DND-41 (cell line): ENCODE measurements at regions not wholly inside any gene's neighbourhood (a gene's known extent, or its start where the extent isn't known, plus 50 kb on each side); places are given as distances from the start of the nearest gene placed in this dataset.
"Not testable (repeated sequence)": the region's sequence is repeated elsewhere in the genome, so short reads cannot be mapped to it uniquely, and the experiment has no call there.

Source experiments
- ATAC-seq: fragments of 200-7000 bp; cut with Tn5 transposase; 3 replicates; pipeline ENCODE4 v1.9.1; 2021; ENCODE audit warnings: low read depth; ENCODE audit not compliant: insufficient read depth
- DNase-seq: peaks from one replicate; pipeline ENCODE4 v3.0.0-alpha.2; 2020
- H2AFZ ChIP-seq: 2 replicates; pipeline ENCODE4 v1.6.0; 2012; ENCODE audit warnings: low read depth, low read length
- H3K27ac ChIP-seq: 2 replicates; pipeline ENCODE4 v1.5.1; 2012; ENCODE audit warnings: low read length, inconsistent platforms
- H3K27me3 ChIP-seq: fragments of 200-600 bp; sonication (generic); 2 replicates; pipeline ENCODE4 v1.6.0; 2012; ENCODE audit warnings: low read length, mild to moderate bottlenecking, inconsistent platforms; ENCODE audit not compliant: insufficient read depth, poor library complexity
- H3K36me3 ChIP-seq: 2 replicates; pipeline ENCODE4 v1.5.1; 2012; ENCODE audit warnings: low read length, inconsistent platforms; ENCODE audit not compliant: insufficient read depth
- H3K4me1 ChIP-seq: 2 replicates; pipeline ENCODE4 v1.5.1; 2012; ENCODE audit warnings: mild to moderate bottlenecking, low read length; ENCODE audit not compliant: insufficient read depth
- H3K4me2 ChIP-seq: 2 replicates; pipeline ENCODE4 v1.6.0; 2012; ENCODE audit warnings: mild to moderate bottlenecking, moderate library complexity, low read length, inconsistent platforms; ENCODE audit not compliant: insufficient read depth
- H3K4me3 ChIP-seq, 2 experiments: fragments of 200-600 bp in 1 of 2; shearing (Covaris generic) in 1 of 2; 2 replicates each; pipeline ENCODE4 v1.5.1; 2012 to 2016; ENCODE audit warnings: inconsistent platforms in 2 of 2, low read length in 2 of 2, mild to moderate bottlenecking in 2 of 2, low read depth in 1 of 2, moderate library complexity in 1 of 2
- H3K79me2 ChIP-seq: 2 replicates; pipeline ENCODE4 v1.6.0; 2012; ENCODE audit warnings: low read length, inconsistent platforms; ENCODE audit not compliant: insufficient read depth
- H3K9ac ChIP-seq: 2 replicates; pipeline ENCODE4 v1.6.0; 2012; ENCODE audit warnings: low read depth, mild to moderate bottlenecking, inconsistent platforms, low read length, moderate library complexity
- H3K9me3 ChIP-seq: 2 replicates; pipeline ENCODE4 v1.5.1; 2012; ENCODE audit warnings: low read length, moderate library complexity, mild to moderate bottlenecking, inconsistent platforms; ENCODE audit not compliant: insufficient read depth, severe bottlenecking
- H4K20me1 ChIP-seq: 2 replicates; pipeline ENCODE4 v1.6.0; 2012; ENCODE audit warnings: low read length; ENCODE audit not compliant: insufficient read depth

DNA sequence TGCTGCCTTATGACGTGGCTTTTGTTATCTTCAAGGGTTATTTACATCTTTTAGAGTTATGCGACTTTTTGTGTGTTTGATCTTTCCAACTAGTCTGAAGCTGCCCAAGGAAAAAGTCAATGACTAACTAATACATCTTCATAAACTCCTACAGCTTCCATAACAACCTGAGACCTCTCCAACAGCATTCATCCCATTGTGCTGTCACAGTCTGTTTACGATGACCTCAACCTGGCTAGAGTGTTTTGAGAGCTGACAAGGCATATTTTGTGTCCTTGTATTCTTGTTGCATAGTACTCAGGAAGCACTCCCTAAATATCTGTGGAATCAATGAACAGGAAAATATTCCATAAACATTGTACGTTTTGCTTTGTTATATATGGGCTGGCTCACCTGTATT is 100.2 kb upstream of the NBPF26 start:
- H3K79me2 ChIP-seq, DNase-seq, ATAC-seq, H3K27ac ChIP-seq, H3K4me3 ChIP-seq, H3K36me3 ChIP-seq, H3K9ac ChIP-seq, H3K4me2 ChIP-seq, H4K20me1 ChIP-seq, H2AFZ ChIP-seq, H3K27me3 ChIP-seq, H3K4me1 ChIP-seq, H3K9me3 ChIP-seq: not testable (repeated sequence)

DNA sequence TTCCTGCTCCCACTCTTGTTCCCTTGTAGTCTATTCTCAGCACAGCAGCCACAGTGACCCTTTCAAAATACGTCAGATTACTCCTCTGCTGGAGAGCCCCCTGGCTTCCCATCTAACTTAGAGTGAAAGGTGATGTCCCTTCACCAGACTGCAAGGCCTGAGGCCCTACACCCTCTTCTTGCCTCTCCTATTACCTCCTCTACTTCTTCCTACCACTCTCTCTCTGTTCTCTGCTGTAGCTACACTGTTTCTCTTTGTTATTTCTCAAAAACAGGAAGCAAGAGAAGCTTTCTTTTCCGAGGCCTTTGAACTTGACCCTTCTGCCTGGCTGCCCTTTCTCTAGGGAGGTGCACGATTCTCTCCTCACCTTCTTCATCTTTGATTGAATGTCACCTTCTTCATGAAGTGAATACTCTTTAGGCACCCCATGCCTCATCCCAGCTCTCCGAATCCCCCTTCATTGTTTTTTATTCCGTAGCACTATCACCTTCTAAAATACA is 99.1 kb upstream of the NBPF26 start:
- not testable (repeated sequence) for H3K4me2 ChIP-seq, H3K27ac ChIP-seq, H3K9me3 ChIP-seq, DNase-seq, H4K20me1 ChIP-seq, H3K79me2 ChIP-seq, H3K27me3 ChIP-seq, H3K9ac ChIP-seq, H3K4me3 ChIP-seq, H3K4me1 ChIP-seq, ATAC-seq, H3K36me3 ChIP-seq, H2AFZ ChIP-seq

DNA sequence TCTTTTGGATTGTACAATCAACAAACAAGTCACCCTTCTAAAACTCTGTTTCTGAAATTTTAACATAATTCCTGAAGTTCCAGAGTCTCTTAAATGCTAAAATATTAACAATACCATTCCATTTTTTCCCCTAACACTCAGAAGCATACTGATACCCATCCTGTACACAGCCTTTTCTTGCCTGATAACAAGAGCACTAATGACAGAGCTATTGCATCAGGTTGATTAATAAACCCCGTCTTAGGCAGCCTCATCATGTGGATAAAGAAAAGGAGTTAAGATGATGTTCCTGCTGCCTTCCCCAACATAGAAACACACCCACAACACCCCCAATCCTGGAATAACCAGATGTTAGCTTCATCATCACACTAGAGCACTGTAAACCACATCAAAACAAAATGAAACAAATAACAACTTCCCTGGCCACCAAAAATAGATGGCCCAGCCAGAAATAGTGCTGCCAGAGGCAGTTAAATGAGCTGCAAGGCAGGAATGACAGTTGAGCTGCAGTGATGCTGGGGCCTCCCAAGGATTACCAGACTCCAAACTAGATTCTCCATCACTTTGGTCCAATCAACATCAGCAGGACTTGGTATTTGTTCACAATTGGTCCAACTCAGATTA is 93.8 kb upstream of the NBPF26 start:
- ATAC-seq, result peak; percentile 64
- not testable (repeated sequence) for H4K20me1 ChIP-seq, H3K4me2 ChIP-seq

DNA sequence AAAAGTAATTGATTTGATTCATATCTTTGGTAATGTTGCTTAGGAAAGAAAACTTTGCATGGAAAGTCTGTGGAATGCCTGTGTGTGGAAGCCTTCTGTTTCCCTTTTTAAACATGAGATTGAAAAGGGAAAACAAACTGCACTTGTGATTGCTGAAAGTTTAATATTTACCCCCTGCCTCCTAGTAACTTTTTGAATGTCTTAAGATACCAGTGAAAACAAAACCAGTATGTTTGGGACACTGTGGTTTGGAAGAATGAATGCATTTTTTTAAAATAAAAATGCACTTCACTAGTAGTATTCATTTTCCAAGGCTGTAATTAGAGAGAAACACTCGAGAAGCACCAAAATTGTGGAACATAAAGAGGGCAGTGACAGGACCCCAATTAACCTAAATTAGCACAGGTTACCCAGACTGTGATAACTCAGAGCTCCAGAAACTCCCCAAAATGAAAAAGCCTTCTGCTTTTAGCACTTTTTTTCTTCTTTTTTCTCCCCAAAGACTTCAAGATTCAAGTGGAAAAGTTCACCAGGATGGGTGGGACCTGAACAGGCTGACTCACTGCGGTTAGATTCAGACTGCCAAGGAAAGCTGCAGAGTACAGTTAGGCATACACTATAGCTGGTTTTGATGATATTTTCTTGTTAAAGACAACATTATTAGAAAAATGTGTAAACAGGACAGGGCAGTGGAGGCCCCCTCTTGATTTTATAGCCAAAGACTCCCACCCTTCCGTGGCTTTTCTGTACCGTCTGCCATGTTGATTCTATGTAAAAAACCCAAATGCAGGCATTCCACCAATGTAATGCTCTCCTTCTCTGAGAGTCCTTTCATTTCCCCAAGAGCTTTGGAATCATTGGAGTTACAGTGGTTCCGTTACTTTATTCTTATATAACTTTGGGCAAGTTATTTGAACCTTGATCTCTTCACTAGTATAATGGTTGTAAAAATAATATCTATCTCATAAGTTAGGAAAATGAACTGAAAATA is 88.6 kb upstream of the NBPF26 start:
- not testable (repeated sequence) for ATAC-seq, H3K4me3 ChIP-seq, H3K9ac ChIP-seq, H3K9me3 ChIP-seq, H3K79me2 ChIP-seq, H3K4me2 ChIP-seq, H3K36me3 ChIP-seq, H2AFZ ChIP-seq, H3K27me3 ChIP-seq, DNase-seq, H3K4me1 ChIP-seq, H4K20me1 ChIP-seq, H3K27ac ChIP-seq

More for the DNA sequence above, 93.8 kb upstream of the NBPF26 start:
- H3K9me3 ChIP-seq, DNase-seq, H3K36me3 ChIP-seq, H3K9ac ChIP-seq, H3K27me3 ChIP-seq, H3K4me1 ChIP-seq, H3K79me2 ChIP-seq, H3K4me3 ChIP-seq, H2AFZ ChIP-seq, H3K27ac ChIP-seq: not testable (repeated sequence)

DNA sequence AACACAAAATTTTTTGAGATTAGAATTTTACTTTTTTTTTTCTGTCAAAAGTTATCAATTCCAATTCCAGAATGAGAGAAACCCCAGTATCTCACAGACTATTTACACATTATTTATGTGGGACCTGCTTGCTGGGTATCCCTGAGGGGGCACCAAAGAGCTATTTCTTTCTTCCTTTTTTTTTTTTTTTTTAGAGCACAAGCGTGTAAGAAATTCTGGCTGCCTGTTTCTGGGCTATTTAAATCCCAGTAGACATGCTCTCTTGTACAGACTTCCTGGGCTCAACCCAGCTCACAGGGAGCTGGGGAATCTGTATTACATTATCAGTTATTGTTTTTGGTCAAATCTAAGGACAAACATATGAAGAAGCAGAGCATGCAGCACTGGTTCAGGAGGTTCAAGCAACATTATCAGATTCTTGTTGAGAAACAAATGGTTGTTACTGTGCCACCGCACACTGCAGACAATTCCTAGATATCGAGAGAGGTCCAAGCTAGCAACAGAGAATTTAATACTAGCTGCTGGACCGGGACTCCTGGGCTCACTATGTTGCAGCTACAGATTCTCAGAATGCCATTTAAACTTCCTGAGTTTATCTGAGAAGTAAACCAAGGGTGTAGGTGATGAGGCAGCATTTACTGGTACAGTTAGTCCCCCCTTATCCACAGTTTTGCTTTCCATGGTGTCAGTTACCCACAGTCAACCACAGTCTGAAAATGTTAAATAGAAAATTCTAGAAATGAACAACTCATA is 83.3 kb upstream of the NBPF26 start:
- not testable (repeated sequence) for DNase-seq

DNA sequence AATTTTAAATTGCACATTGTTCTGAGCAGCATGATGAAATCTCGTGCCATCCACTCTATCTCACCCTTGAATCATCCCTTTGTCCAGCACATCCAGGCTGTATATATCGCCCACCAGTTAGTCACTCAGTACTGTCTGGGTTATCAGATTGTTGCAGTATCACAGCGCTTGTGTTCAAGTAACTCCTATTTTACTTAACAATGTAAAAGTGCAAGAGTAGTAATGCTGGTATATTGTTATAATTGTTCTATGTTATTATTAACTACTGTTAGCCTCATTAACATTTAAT is 82.8 kb upstream of the NBPF26 start:
- H3K4me3 ChIP-seq, H3K4me2 ChIP-seq, H3K9me3 ChIP-seq, H3K27me3 ChIP-seq, H3K4me1 ChIP-seq, ATAC-seq, H4K20me1 ChIP-seq, DNase-seq, H3K27ac ChIP-seq, H2AFZ ChIP-seq, H3K9ac ChIP-seq, H3K36me3 ChIP-seq, H3K79me2 ChIP-seq: not testable (repeated sequence)

More for the DNA sequence above, 83.3 kb upstream of the NBPF26 start:
- H2AFZ ChIP-seq, H3K27me3 ChIP-seq, H3K79me2 ChIP-seq, H4K20me1 ChIP-seq, H3K9ac ChIP-seq, ATAC-seq, H3K9me3 ChIP-seq, H3K4me2 ChIP-seq, H3K27ac ChIP-seq, H3K4me1 ChIP-seq, H3K36me3 ChIP-seq, H3K4me3 ChIP-seq: not testable (repeated sequence)

DNA sequence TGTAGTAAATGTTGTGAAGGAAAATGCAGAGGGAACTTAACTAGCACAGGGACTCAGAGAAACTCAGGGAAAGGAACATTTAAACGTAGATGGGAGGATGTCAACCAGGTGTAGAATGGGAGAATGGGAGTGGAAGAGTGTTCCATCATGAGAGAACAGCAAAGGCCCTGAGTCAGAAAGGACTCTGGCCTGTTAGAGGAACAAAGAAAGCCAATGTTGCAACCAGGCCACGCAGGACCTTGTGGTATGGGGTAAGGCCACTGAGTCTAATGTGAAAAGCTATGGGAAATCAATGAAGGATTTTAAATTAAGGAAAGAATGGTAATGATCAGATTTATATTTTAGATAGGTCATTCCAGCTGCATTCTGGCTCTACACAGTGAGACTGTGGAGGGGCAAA is 76.6 kb upstream of the NBPF26 start:
- not testable (repeated sequence) for H3K9ac ChIP-seq, H3K27ac ChIP-seq, DNase-seq, H3K4me1 ChIP-seq, H3K36me3 ChIP-seq, H2AFZ ChIP-seq, H3K4me3 ChIP-seq, H4K20me1 ChIP-seq, H3K4me2 ChIP-seq, H3K79me2 ChIP-seq, ATAC-seq, H3K27me3 ChIP-seq, H3K9me3 ChIP-seq
